ENCODE measurements at regions not wholly inside any gene's neighbourhood (a gene's known extent, or its start where the extent isn't known, plus 50 kb on each side); places are given as distances from the start of the nearest gene placed in this dataset.

- TF ChIP-seq ZNF280C (tag by site-specific recombination; IDR thresholded peaks at IDR 0.05), result no peak
These were observed 74.5 kb upstream of the FRY start (continued) for GRCh38 chr13:31956980-31957644.

GRCh38 chr13:31957772-31958171, 73.8 kb upstream of the FRY start:
- Histone ChIP-seq H3K4me1 (ENCODE audit: control insufficient read depth, insufficient read depth, low read length) (no peaks in the 10 kb centered on the region), H3K27ac (ENCODE audit: extremely low read depth, low read depth, low read length) (no peak overlapping the region), H3K36me3 (ENCODE audit: control insufficient read depth in 2 of 2, insufficient read depth in 1 of 2, low read length in 2 of 2) (no peaks in the 10 kb centered on the region), H3K9me3 (ENCODE audit: control insufficient read depth, insufficient read depth, low read depth, low read length) (no peaks in the 10 kb centered on the region), H3K4me3 (ENCODE audit: low read depth, low read length) (no peak overlapping the region)
- TF ChIP-seq ZNF777 (tag by site-specific recombination; IDR thresholded peaks at IDR 0.05; ENCODE audit: borderline replicate concordance) (no peak), ZNF792 (tag by site-specific recombination; IDR thresholded peaks at IDR 0.05) (no peak), ZNF335 (tag by site-specific recombination; conservative IDR thresholded peaks at IDR 0.05) (no peak), ZBTB17 (tag by site-specific recombination; IDR thresholded peaks at IDR 0.05) (no peak), GLIS2 (tag by site-specific recombination; IDR thresholded peaks at IDR 0.05) (no peak), ZNF692 (tag by site-specific recombination; IDR thresholded peaks at IDR 0.05) (no peak), ZNF555 (tag by site-specific recombination; conservative IDR thresholded peaks at IDR 0.05) (no peak), ZNF148 (tag by site-specific recombination; IDR thresholded peaks at IDR 0.05; ENCODE audit: borderline replicate concordance) (no peak), YY2 (tag by site-specific recombination; IDR thresholded peaks at IDR 0.05) (no peak), ZNF530 (tag by site-specific recombination; IDR thresholded peaks at IDR 0.05; ENCODE audit: low read depth) (no peak), ZFP41 (tag by site-specific recombination; IDR thresholded peaks at IDR 0.05; ENCODE audit: borderline replicate concordance) (no peak), ZNF350 (tag by site-specific recombination; IDR thresholded peaks at IDR 0.05) (no peak), ZBTB26 (tag by site-specific recombination; optimal IDR thresholded peaks at IDR 0.05) (no peak), PRDM6 (tag by site-specific recombination; IDR thresholded peaks at IDR 0.05) (no peak), ZNF26 (tag by site-specific recombination; IDR thresholded peaks at IDR 0.05) (no peak), BCL11A (tag by site-specific recombination; IDR thresholded peaks at IDR 0.05; ENCODE audit: low read depth) (no peak), ZNF521 (tag by site-specific recombination; IDR thresholded peaks at IDR 0.05) (no peak), ZNF433 (tag by site-specific recombination; IDR thresholded peaks at IDR 0.05; ENCODE audit: low read depth) (no peak), BCL6B (tag by site-specific recombination; IDR thresholded peaks at IDR 0.05) (no peak)
- CTCF ChIA-PET, result no interaction called here
- POLR2A ChIA-PET, result no interaction called here
